Type B pancreatic cell (in vitro differentiated cells): ENCODE measurements at regions not wholly inside any gene's neighbourhood (a gene's known extent, or its start where the extent isn't known, plus 50 kb on each side); places are given as distances from the start of the nearest gene placed in this dataset.

Experiments used
- DNase-seq: peaks from one replicate; pipeline ENCODE4 v3.0.0; 2021; ENCODE audit warnings: mixed read lengths; ENCODE audit not compliant: unreplicated experiment; ENCODE audit errors: extremely low spot score
- H3K27ac Mint-ChIP-seq: 2 replicates; pipeline ENCODE4 v1.8.0; 2021; ENCODE audit warnings: mild to moderate bottlenecking, mixed read lengths
- H3K27me3 Mint-ChIP-seq: 2 replicates; pipeline ENCODE4 v1.8.0; 2021; ENCODE audit warnings: mixed read lengths
- H3K36me3 Mint-ChIP-seq: 2 replicates; pipeline ENCODE4 v1.8.0; 2021; ENCODE audit warnings: mixed read lengths
- H3K4me1 Mint-ChIP-seq: one replicate; pipeline ENCODE4 v1.8.0; 2021; ENCODE audit warnings: mixed read lengths; ENCODE audit not compliant: unreplicated experiment
- H3K4me3 Mint-ChIP-seq: 2 replicates; pipeline ENCODE4 v1.8.0; 2021; ENCODE audit warnings: mild to moderate bottlenecking, mixed read lengths
- H3K9me3 Mint-ChIP-seq: 2 replicates; pipeline ENCODE4 v1.8.0; 2021; ENCODE audit warnings: mixed read lengths
- CTCF ChIP-seq: fragments of 200-600 bp; sonication (generic); conservative IDR thresholded peaks from 2 replicates; pipeline ENCODE4 v1.5.0; 2021; ENCODE audit warnings: antibody characterized with exemption, mild to moderate bottlenecking

- H3K9me3 Mint-ChIP-seq: no peaks in the 10 kb centered on the region
- no peak for TF ChIP-seq CTCF
- H3K27ac Mint-ChIP-seq: no peak overlapping the region
- no peak for DNase-seq
- no peaks in the 10 kb centered on the region for H3K36me3 Mint-ChIP-seq
- no peak overlapping the region for H3K4me3 Mint-ChIP-seq
- H3K27me3 Mint-ChIP-seq: no peaks in the 10 kb centered on the region
- H3K4me1 Mint-ChIP-seq: peaks cover 13% of the 10 kb centered on the region
Measured at GRCh38 chr12:105482951-105483350, 152.5 kb downstream of the C12orf75 start.

- no peak for DNase-seq
- no peaks in the 10 kb centered on the region for H3K36me3 Mint-ChIP-seq
- peaks cover 13% of the 10 kb centered on the region for H3K4me1 Mint-ChIP-seq
- no peak for TF ChIP-seq CTCF
- H3K27ac Mint-ChIP-seq: no peak overlapping the region
- H3K27me3 Mint-ChIP-seq: no peaks in the 10 kb centered on the region
- H3K4me3 Mint-ChIP-seq: no peak overlapping the region
- H3K9me3 Mint-ChIP-seq: no peaks in the 10 kb centered on the region
Measured at GRCh38 chr12:105483691-105484090, 153.2 kb downstream of the C12orf75 start.

- H3K4me1 Mint-ChIP-seq: no peaks in the 10 kb centered on the region
- no peak for TF ChIP-seq CTCF
- no peaks in the 10 kb centered on the region for H3K27me3 Mint-ChIP-seq
- no peaks in the 10 kb centered on the region for H3K36me3 Mint-ChIP-seq
- no peak overlapping the region for H3K27ac Mint-ChIP-seq
- DNase-seq: no peak
- no peak overlapping the region for H3K4me3 Mint-ChIP-seq
- no peaks in the 10 kb centered on the region for H3K9me3 Mint-ChIP-seq
Measured at GRCh38 chr12:105485321-105485910, 154.9 kb downstream of the C12orf75 start.

- no peak overlapping the region for H3K4me3 Mint-ChIP-seq
Measured at GRCh38 chr12:105485921-105486320, 155.4 kb downstream of the C12orf75 start.

GRCh38 chr12:105487963-105488362 is 157.5 kb downstream of the C12orf75 start:
- no peak overlapping the region for H3K4me3 Mint-ChIP-seq
- no peak overlapping the region for H3K27ac Mint-ChIP-seq
- no peaks in the 10 kb centered on the region for H3K9me3 Mint-ChIP-seq
- H3K4me1 Mint-ChIP-seq: peaks cover 9% of the 10 kb centered on the region
- no peak for TF ChIP-seq CTCF
- H3K36me3 Mint-ChIP-seq: no peaks in the 10 kb centered on the region
- no peak for DNase-seq
- no peaks in the 10 kb centered on the region for H3K27me3 Mint-ChIP-seq

More at GRCh38 chr12:105485921-105486320, 155.4 kb downstream of the C12orf75 start:
- Mint-ChIP-seq H3K36me3 (no peaks in the 10 kb centered on the region), H3K27me3 (no peaks in the 10 kb centered on the region), H3K4me1 (no peaks in the 10 kb centered on the region), H3K27ac (no peak overlapping the region), H3K9me3 (no peaks in the 10 kb centered on the region)
- no peak for DNase-seq
- TF ChIP-seq CTCF: no peak
